PC-3 (cell line): ENCODE measurements at regions not wholly inside any gene's neighbourhood (a gene's known extent, or its start where the extent isn't known, plus 50 kb on each side); places are given as distances from the start of the nearest gene placed in this dataset.

Source experiments
- CTCF ChIP-seq: fragments of 300-600 bp; sonication (generic); conservative IDR thresholded peaks from 2 replicates; pipeline ENCODE4 v1.5.1; 2017; ENCODE audit warnings: antibody characterized with exemption, low read depth, mild to moderate bottlenecking, low read length
- EZH2 ChIP-seq: fragments of 300-600 bp; sonication (generic); IDR thresholded peaks from one replicate; pipeline ENCODE4 v1.6.1; 2017; ENCODE audit warnings: antibody characterized with exemption, mild to moderate bottlenecking, low read length; ENCODE audit not compliant: unreplicated experiment

GRCh38 chr4:160217352-160217751, 1114.5 kb downstream of the RAPGEF2 start:
- no peak for TF ChIP-seq CTCF
- TF ChIP-seq EZH2, result no peak
